ENCODE measurements at regions not wholly inside any gene's neighbourhood (a gene's known extent, or its start where the extent isn't known, plus 50 kb on each side); places are given as distances from the start of the nearest gene placed in this dataset.

GRCh38 chr13:73607489-73608156 is 526.6 kb downstream of the KLF12 start:
- CTCF ChIA-PET: no interaction called here
- POLR2A ChIA-PET: no interaction called here

GRCh38 chr13:73603646-73604045 is 530.6 kb downstream of the KLF12 start:
- no peak for DNase-seq
- H3K4me1 Mint-ChIP-seq (ENCODE audit: low read depth): no peaks in the 10 kb centered on the region
- no peak overlapping the region for H3K4me3 Mint-ChIP-seq
- H3K36me3 Mint-ChIP-seq (ENCODE audit: low read depth): no peaks in the 10 kb centered on the region
- ATAC-seq: no peak
- POLR2A ChIA-PET: no interaction called here
- H3K27me3 Mint-ChIP-seq (ENCODE audit: low read depth): no peaks in the 10 kb centered on the region
- H3K9me3 Mint-ChIP-seq (ENCODE audit: insufficient read depth): no peaks in the 10 kb centered on the region
- CTCF ChIA-PET: interaction anchor here (0.6 kb wide), 1 partner anchor 1646 kb away, joined by 4 read pairs; no protein-coding TSS in a partner anchor
- no peak overlapping the region for H3K27ac Mint-ChIP-seq

More at GRCh38 chr13:73607489-73608156, 526.6 kb downstream of the KLF12 start:
- H3K27me3 Mint-ChIP-seq (ENCODE audit: low read depth): no peaks in the 10 kb centered on the region
- no peaks in the 10 kb centered on the region for H3K9me3 Mint-ChIP-seq (ENCODE audit: insufficient read depth)
- H3K4me1 Mint-ChIP-seq (ENCODE audit: low read depth): peaks cover 10% of the 10 kb centered on the region
- H3K4me3 Mint-ChIP-seq: no peak overlapping the region
- DNase-seq (no peak), ATAC-seq (no peak)
- H3K36me3 Mint-ChIP-seq (ENCODE audit: low read depth): no peaks in the 10 kb centered on the region
- no peak overlapping the region for H3K27ac Mint-ChIP-seq

GRCh38 chr13:73602295-73602694 is 531.9 kb downstream of the KLF12 start:
- no peak for ATAC-seq
- H3K9me3 Mint-ChIP-seq (ENCODE audit: insufficient read depth): no peaks in the 10 kb centered on the region
- no peak for DNase-seq
- H3K4me1 Mint-ChIP-seq (ENCODE audit: low read depth): no peaks in the 10 kb centered on the region
- no peaks in the 10 kb centered on the region for H3K27me3 Mint-ChIP-seq (ENCODE audit: low read depth)
- POLR2A ChIA-PET: no interaction called here
- H3K27ac Mint-ChIP-seq: no peak overlapping the region
- no peak overlapping the region for H3K4me3 Mint-ChIP-seq
- CTCF ChIA-PET: no interaction called here
- H3K36me3 Mint-ChIP-seq (ENCODE audit: low read depth): no peaks in the 10 kb centered on the region

- no peak overlapping the region for H3K27ac Mint-ChIP-seq
- DNase-seq: no peak
- H3K27me3 Mint-ChIP-seq (ENCODE audit: low read depth): no peaks in the 10 kb centered on the region
- no peak overlapping the region for H3K4me3 Mint-ChIP-seq
- no peaks in the 10 kb centered on the region for H3K9me3 Mint-ChIP-seq (ENCODE audit: insufficient read depth)
- H3K4me1 Mint-ChIP-seq (ENCODE audit: low read depth): no peaks in the 10 kb centered on the region
- CTCF ChIA-PET: no interaction called here
- H3K36me3 Mint-ChIP-seq (ENCODE audit: low read depth): no peaks in the 10 kb centered on the region
- POLR2A ChIA-PET: no interaction called here
- no peak for ATAC-seq
Observed at GRCh38 chr13:73601708-73602107, 532.5 kb downstream of the KLF12 start.

GRCh38 chr13:73599232-73600128 is 534.7 kb downstream of the KLF12 start:
- Mint-ChIP-seq H3K36me3 (ENCODE audit: low read depth) (no peaks in the 10 kb centered on the region), H3K4me3 (no peak overlapping the region), H3K4me1 (ENCODE audit: low read depth) (peaks cover 6% of the 10 kb centered on the region), H3K27me3 (ENCODE audit: low read depth) (no peaks in the 10 kb centered on the region), H3K27ac (no peak overlapping the region), H3K9me3 (ENCODE audit: insufficient read depth) (no peaks in the 10 kb centered on the region)
- ATAC-seq: no peak
- POLR2A ChIA-PET: interaction anchor here (0.8 kb wide), 1 partner anchor 196 kb away, joined by 3 read pairs; no protein-coding TSS in a partner anchor
- DNase-seq: no peak
- CTCF ChIA-PET: interaction anchor here (0.8 kb wide), 1 partner anchor 11 kb away, joined by 3 read pairs; no protein-coding TSS in a partner anchor

- Mint-ChIP-seq H3K4me3 (no peak overlapping the region), H3K4me1 (ENCODE audit: low read depth) (peaks cover 6% of the 10 kb centered on the region), H3K36me3 (ENCODE audit: low read depth) (no peaks in the 10 kb centered on the region), H3K27ac (no peak overlapping the region), H3K9me3 (ENCODE audit: insufficient read depth) (no peaks in the 10 kb centered on the region), H3K27me3 (ENCODE audit: low read depth) (no peaks in the 10 kb centered on the region)
- DNase-seq (no peak), ATAC-seq (no peak)
- ChIA-PET POLR2A (no interaction called here), CTCF (interaction anchor here (1.2 kb wide), 1 partner anchor 27 kb away, joined by 3 read pairs; no protein-coding TSS in a partner anchor)
Observed at GRCh38 chr13:73598020-73598712, 536.0 kb downstream of the KLF12 start.

GRCh38 chr13:73596382-73596781 is 537.6 kb downstream of the KLF5 start:
- H3K27me3 Mint-ChIP-seq (ENCODE audit: low read depth): no peaks in the 10 kb centered on the region
- H3K4me1 Mint-ChIP-seq (ENCODE audit: low read depth): peaks cover 6% of the 10 kb centered on the region
- ATAC-seq: no peak
- H3K9me3 Mint-ChIP-seq (ENCODE audit: insufficient read depth): no peaks in the 10 kb centered on the region
- no peaks in the 10 kb centered on the region for H3K36me3 Mint-ChIP-seq (ENCODE audit: low read depth)
- H3K4me3 Mint-ChIP-seq: no peak overlapping the region
- POLR2A ChIA-PET: no interaction called here
- H3K27ac Mint-ChIP-seq: no peak overlapping the region
- CTCF ChIA-PET: interaction anchor here (0.9 kb wide), 1 partner anchor 166 kb away, joined by 3 read pairs; no protein-coding TSS in a partner anchor
- DNase-seq: no peak

- ChIA-PET CTCF (no interaction called here), POLR2A (no interaction called here)
- Mint-ChIP-seq H3K9me3 (ENCODE audit: insufficient read depth) (no peaks in the 10 kb centered on the region), H3K4me1 (ENCODE audit: low read depth) (peaks cover 6% of the 10 kb centered on the region), H3K27ac (no peak overlapping the region), H3K27me3 (ENCODE audit: low read depth) (no peaks in the 10 kb centered on the region), H3K36me3 (ENCODE audit: low read depth) (no peaks in the 10 kb centered on the region), H3K4me3 (no peak overlapping the region)
- no peak for DNase-seq
- ATAC-seq: no peak
Observed at GRCh38 chr13:73593199-73593765, 534.5 kb downstream of the KLF5 start.

GRCh38 chr13:73591861-73592260 is 533.1 kb downstream of the KLF5 start:
- Mint-ChIP-seq H3K36me3 (ENCODE audit: low read depth) (no peaks in the 10 kb centered on the region), H3K27me3 (ENCODE audit: low read depth) (no peaks in the 10 kb centered on the region), H3K4me1 (ENCODE audit: low read depth) (peaks cover 6% of the 10 kb centered on the region), H3K27ac (no peak overlapping the region), H3K4me3 (no peak overlapping the region), H3K9me3 (ENCODE audit: insufficient read depth) (no peaks in the 10 kb centered on the region)
- DNase-seq (no peak), ATAC-seq (no peak)
- CTCF ChIA-PET: no interaction called here
- POLR2A ChIA-PET: no interaction called here

- POLR2A ChIA-PET: no interaction called here
- Mint-ChIP-seq H3K4me3 (no peak overlapping the region), H3K9me3 (ENCODE audit: insufficient read depth) (no peaks in the 10 kb centered on the region), H3K27me3 (ENCODE audit: low read depth) (no peaks in the 10 kb centered on the region), H3K4me1 (ENCODE audit: low read depth) (no peaks in the 10 kb centered on the region), H3K36me3 (ENCODE audit: low read depth) (no peaks in the 10 kb centered on the region), H3K27ac (no peak overlapping the region)
- CTCF ChIA-PET: no interaction called here
- DNase-seq: no peak
- ATAC-seq: no peak
Observed at GRCh38 chr13:73590795-73591194, 532.0 kb downstream of the KLF5 start.

GRCh38 chr13:73585236-73585635 is 526.4 kb downstream of the KLF5 start:
- Mint-ChIP-seq H3K4me1 (ENCODE audit: low read depth) (no peaks in the 10 kb centered on the region), H3K4me3 (no peak overlapping the region), H3K27ac (no peak overlapping the region), H3K27me3 (ENCODE audit: low read depth) (no peaks in the 10 kb centered on the region), H3K9me3 (ENCODE audit: insufficient read depth) (no peaks in the 10 kb centered on the region), H3K36me3 (ENCODE audit: low read depth) (no peaks in the 10 kb centered on the region)
- ATAC-seq (no peak), DNase-seq (no peak)
- CTCF ChIA-PET: no interaction called here
- POLR2A ChIA-PET: no interaction called here

- no peak overlapping the region for H3K4me3 Mint-ChIP-seq
- H3K9me3 Mint-ChIP-seq (ENCODE audit: insufficient read depth): no peaks in the 10 kb centered on the region
- ChIA-PET POLR2A (no interaction called here), CTCF (no interaction called here)
- H3K27ac Mint-ChIP-seq: no peak overlapping the region
- DNase-seq: no peak
- H3K36me3 Mint-ChIP-seq (ENCODE audit: low read depth): no peaks in the 10 kb centered on the region
- no peaks in the 10 kb centered on the region for H3K4me1 Mint-ChIP-seq (ENCODE audit: low read depth)
- ATAC-seq: no peak
- H3K27me3 Mint-ChIP-seq (ENCODE audit: low read depth): no peaks in the 10 kb centered on the region
Observed at GRCh38 chr13:73583331-73583730, 524.5 kb downstream of the KLF5 start.
